ENCODE measurements at regions not wholly inside any gene's neighbourhood (a gene's known extent, or its start where the extent isn't known, plus 50 kb on each side); places are given as distances from the start of the nearest gene placed in this dataset.
"Not testable (repeated sequence)": the region's sequence is repeated elsewhere in the genome, so short reads cannot be mapped to it uniquely, and the experiment has no call there.

GRCh38 chr1:10877894-10878293 is 81.4 kb upstream of the CASZ1 start:
- no peak overlapping the region for H3K4me3 ChIP-seq
- no peak overlapping the region for H3K27ac ChIP-seq
- H3K36me3 ChIP-seq: no peaks in the 10 kb centered on the region
- peaks cover 19% of the 10 kb centered on the region for H3K27me3 ChIP-seq (replicated peaks)
- DNase-seq (ENCODE audit: low read depth in 1 of 2, low spot score in 2 of 2): no peak
- H3K4me1 ChIP-seq (replicated peaks): no peaks in the 10 kb centered on the region
- H3K9me3 ChIP-seq (replicated peaks): no peaks in the 10 kb centered on the region

- Histone ChIP-seq H3K27me3 (replicated peaks) (peaks cover 16% of the 10 kb centered on the region), H3K4me3 (no peak overlapping the region), H3K9me3 (replicated peaks) (no peaks in the 10 kb centered on the region), H3K27ac (no peak overlapping the region), H3K4me1 (replicated peaks) (no peaks in the 10 kb centered on the region), H3K36me3 (no peaks in the 10 kb centered on the region)
- no peak for DNase-seq (ENCODE audit: low read depth in 1 of 2, low spot score in 2 of 2)
Observed at GRCh38 chr1:10878469-10878868, 82.0 kb upstream of the CASZ1 start.

DNA sequence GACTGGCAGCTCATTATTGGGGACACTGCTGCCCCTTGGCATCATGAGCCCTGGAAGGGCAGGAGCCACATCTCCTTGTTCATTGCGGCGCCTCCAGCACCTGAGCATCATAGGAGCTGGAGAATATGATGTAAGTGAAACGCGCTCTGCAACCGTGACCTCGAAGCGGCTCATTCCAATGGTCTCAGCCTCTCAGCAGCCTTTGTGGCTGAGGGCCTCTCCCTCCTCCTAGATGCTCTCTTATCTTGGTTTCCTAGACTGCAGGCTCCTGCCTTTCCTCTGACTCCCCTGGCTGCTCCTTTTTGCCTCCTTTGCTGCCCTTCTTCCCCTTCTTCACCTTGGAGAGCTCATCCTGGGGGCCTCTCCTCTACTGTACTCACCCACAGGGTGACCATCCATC is 83.6 kb upstream of the CASZ1 start:
- Histone ChIP-seq H3K9me3 (replicated peaks) (no peaks in the 10 kb centered on the region), H3K4me3 (no peak overlapping the region), H3K27ac (no peak overlapping the region), H3K4me1 (replicated peaks) (no peaks in the 10 kb centered on the region), H3K36me3 (no peaks in the 10 kb centered on the region), H3K27me3 (replicated peaks) (peaks cover 19% of the 10 kb centered on the region)
- no peak for DNase-seq (ENCODE audit: low read depth in 1 of 2, low spot score in 2 of 2)

GRCh38 chr1:10881046-10881445 is 84.6 kb upstream of the CASZ1 start:
- H3K36me3 ChIP-seq: no peaks in the 10 kb centered on the region
- H3K4me1 ChIP-seq (replicated peaks): no peaks in the 10 kb centered on the region
- no peaks in the 10 kb centered on the region for H3K9me3 ChIP-seq (replicated peaks)
- no peak overlapping the region for H3K27ac ChIP-seq
- peaks cover 23% of the 10 kb centered on the region for H3K27me3 ChIP-seq (replicated peaks)
- DNase-seq (ENCODE audit: low read depth in 1 of 2, low spot score in 2 of 2): no peak
- no peak overlapping the region for H3K4me3 ChIP-seq

- no peak for DNase-seq (ENCODE audit: low read depth in 1 of 2, low spot score in 2 of 2)
- no peaks in the 10 kb centered on the region for H3K4me1 ChIP-seq (replicated peaks)
- no peaks in the 10 kb centered on the region for H3K36me3 ChIP-seq
- peaks cover 30% of the 10 kb centered on the region for H3K27me3 ChIP-seq (replicated peaks)
- no peak overlapping the region for H3K27ac ChIP-seq
- no peaks in the 10 kb centered on the region for H3K9me3 ChIP-seq (replicated peaks)
- H3K4me3 ChIP-seq: no peak overlapping the region
Observed at GRCh38 chr1:10882069-10882468, 85.6 kb upstream of the CASZ1 start.

GRCh38 chr1:10887032-10887431 is 90.6 kb upstream of the CASZ1 start:
- H3K27ac ChIP-seq; H3K36me3 ChIP-seq; DNase-seq (ENCODE audit: low read depth in 1 of 2, low spot score in 2 of 2); H3K4me1 ChIP-seq (replicated peaks); H3K9me3 ChIP-seq (replicated peaks); H3K4me3 ChIP-seq: not testable (repeated sequence)
- peaks cover 53% of the 10 kb centered on the region for H3K27me3 ChIP-seq (replicated peaks)

DNA sequence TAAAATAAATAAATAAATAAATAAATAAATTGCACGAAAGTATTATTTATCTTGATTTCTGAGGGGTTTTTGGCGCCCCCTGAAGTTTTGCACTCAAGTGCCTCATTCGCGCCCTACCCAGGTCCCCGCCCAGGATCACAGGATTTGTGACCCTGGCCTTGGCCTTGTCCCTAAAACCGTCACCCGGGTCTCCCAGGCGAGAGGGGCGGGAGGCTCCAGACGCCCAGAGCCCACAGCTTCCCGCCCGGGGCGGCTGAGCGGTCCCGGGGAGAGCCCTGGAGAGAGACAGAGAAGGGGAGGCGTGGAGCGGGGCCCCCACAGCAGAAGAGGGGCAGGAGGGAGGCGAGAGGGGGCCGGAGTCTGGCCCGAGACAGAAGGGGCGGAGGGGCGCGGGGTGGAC is 91.8 kb upstream of the CASZ1 start:
- H3K36me3 ChIP-seq: no peaks in the 10 kb centered on the region
- DNase-seq (ENCODE audit: low read depth in 1 of 2, low spot score in 2 of 2): no peak
- peaks cover 48% of the 10 kb centered on the region for H3K27me3 ChIP-seq (replicated peaks)
- H3K27ac ChIP-seq: no peak overlapping the region
- H3K4me1 ChIP-seq (replicated peaks): no peaks in the 10 kb centered on the region
- H3K4me3 ChIP-seq: no peak overlapping the region
- H3K9me3 ChIP-seq (replicated peaks): no peaks in the 10 kb centered on the region

- Histone ChIP-seq H3K27me3 (replicated peaks) (peaks cover 55% of the 10 kb centered on the region), H3K4me3 (no peak overlapping the region), H3K4me1 (replicated peaks) (no peaks in the 10 kb centered on the region), H3K27ac (no peak overlapping the region), H3K36me3 (no peaks in the 10 kb centered on the region), H3K9me3 (replicated peaks) (no peaks in the 10 kb centered on the region)
- DNase-seq (ENCODE audit: low read depth in 1 of 2, low spot score in 2 of 2): no peak
Observed at GRCh38 chr1:10888791-10889649, 92.6 kb upstream of the CASZ1 start.

GRCh38 chr1:10889650-10890353 is 93.4 kb upstream of the CASZ1 start:
- no peaks in the 10 kb centered on the region for H3K36me3 ChIP-seq
- H3K27me3 ChIP-seq (replicated peaks): peaks cover 60% of the 10 kb centered on the region
- H3K4me3 ChIP-seq: no peak overlapping the region
- H3K4me1 ChIP-seq (replicated peaks): no peaks in the 10 kb centered on the region
- no peak for DNase-seq (ENCODE audit: low read depth in 1 of 2, low spot score in 2 of 2)
- no peaks in the 10 kb centered on the region for H3K9me3 ChIP-seq (replicated peaks)
- H3K27ac ChIP-seq: no peak overlapping the region

- H3K9me3 ChIP-seq (replicated peaks): no peaks in the 10 kb centered on the region
- no peak for DNase-seq (ENCODE audit: low read depth in 1 of 2, low spot score in 2 of 2)
Observed at GRCh38 chr1:10890491-10891071, 94.1 kb upstream of the CASZ1 start.

DNA sequence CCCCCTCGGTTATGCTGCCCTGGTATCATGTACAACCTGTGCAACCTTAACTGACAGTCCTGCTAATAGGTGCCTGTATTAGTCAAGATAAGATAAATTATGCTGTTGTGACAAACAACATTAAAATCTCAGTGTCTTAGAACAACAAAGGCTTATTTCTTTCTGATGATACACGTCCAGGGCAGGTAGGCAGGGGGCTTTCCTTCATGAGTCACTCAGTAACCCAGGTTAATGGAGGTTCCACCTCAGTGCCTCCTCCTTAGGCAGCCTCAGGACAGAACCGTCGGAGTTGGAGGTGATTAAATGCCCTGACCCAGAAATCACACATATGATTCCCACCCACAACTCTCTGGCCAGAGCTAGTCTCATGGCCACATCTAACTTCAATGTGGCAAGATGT is 94.6 kb upstream of the CASZ1 start:
- H3K9me3 ChIP-seq (replicated peaks): no peaks in the 10 kb centered on the region
- no peak overlapping the region for H3K27ac ChIP-seq
- no peak overlapping the region for H3K4me3 ChIP-seq
- DNase-seq (ENCODE audit: low read depth in 1 of 2, low spot score in 2 of 2): no peak
- H3K4me1 ChIP-seq (replicated peaks): no peaks in the 10 kb centered on the region
- peaks cover 60% of the 10 kb centered on the region for H3K27me3 ChIP-seq (replicated peaks)
- no peaks in the 10 kb centered on the region for H3K36me3 ChIP-seq

More at GRCh38 chr1:10890491-10891071, 94.1 kb upstream of the CASZ1 start:
- H3K27ac ChIP-seq: no peak overlapping the region
- H3K4me1 ChIP-seq (replicated peaks): no peaks in the 10 kb centered on the region
- no peaks in the 10 kb centered on the region for H3K36me3 ChIP-seq
- H3K4me3 ChIP-seq: no peak overlapping the region
- H3K27me3 ChIP-seq (replicated peaks): peaks cover 61% of the 10 kb centered on the region

- H3K27ac ChIP-seq: no peak overlapping the region
- DNase-seq (ENCODE audit: low read depth in 1 of 2, low spot score in 2 of 2): no peak
- H3K4me1 ChIP-seq (replicated peaks): no peaks in the 10 kb centered on the region
- H3K4me3 ChIP-seq: no peak overlapping the region
- H3K27me3 ChIP-seq (replicated peaks): peaks cover 55% of the 10 kb centered on the region
- H3K9me3 ChIP-seq (replicated peaks): no peaks in the 10 kb centered on the region
- no peaks in the 10 kb centered on the region for H3K36me3 ChIP-seq
Observed at GRCh38 chr1:10892138-10893065, 96.0 kb upstream of the CASZ1 start.

DNA sequence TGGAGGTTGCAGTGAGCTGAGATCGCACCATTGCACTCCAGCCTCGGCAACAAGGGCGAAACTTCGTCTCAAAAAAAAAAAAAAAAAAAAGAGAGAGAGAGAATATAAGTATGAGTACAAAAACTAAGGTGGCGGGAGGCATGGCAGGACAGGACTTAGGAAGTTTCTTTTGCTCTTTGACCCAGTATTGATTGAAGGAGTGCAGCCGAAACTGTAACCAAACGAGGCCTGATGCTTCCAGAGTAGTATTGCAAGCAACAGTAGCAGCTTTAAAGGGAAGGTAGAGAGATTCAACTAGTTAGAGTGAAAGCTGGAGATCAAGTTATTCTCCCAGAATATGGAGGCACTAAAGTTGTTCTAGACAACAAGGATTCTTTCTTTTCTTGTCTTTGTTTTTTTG is 99.2 kb upstream of the CASZ1 start:
- Histone ChIP-seq H3K4me1 (replicated peaks) (no peaks in the 10 kb centered on the region), H3K9me3 (replicated peaks) (no peaks in the 10 kb centered on the region), H3K27me3 (replicated peaks) (peaks cover 40% of the 10 kb centered on the region), H3K4me3 (no peak overlapping the region), H3K27ac (no peak overlapping the region), H3K36me3 (no peaks in the 10 kb centered on the region)
- no peak for DNase-seq (ENCODE audit: low read depth in 1 of 2, low spot score in 2 of 2)
